ENCODE measurements at regions not wholly inside any gene's neighbourhood (a gene's known extent, or its start where the extent isn't known, plus 50 kb on each side); places are given as distances from the start of the nearest gene placed in this dataset.

- DNase-seq = no peak
Measured at GRCh38 chr10:91149550-91149949, 70.9 kb upstream of the PCGF5 start.

- DNase-seq = no peak
Measured at GRCh38 chr10:91150631-91151030, 69.8 kb upstream of the PCGF5 start.

- DNase-seq = no peak
Measured at GRCh38 chr10:91153508-91153907, 67.0 kb upstream of the PCGF5 start.

GRCh38 chr10:91154842-91155241, 65.6 kb upstream of the PCGF5 start:
- no peak for DNase-seq

- DNase-seq = no peak
Measured at GRCh38 chr10:91156196-91156595, 64.3 kb upstream of the PCGF5 start.

GRCh38 chr10:91159254-91159783, 61.1 kb upstream of the PCGF5 start:
- DNase-seq = no peak

GRCh38 chr10:91162050-91162494, 58.4 kb upstream of the PCGF5 start:
- peak; percentile 25 for DNase-seq

GRCh38 chr10:91162495-91163268, 57.8 kb upstream of the PCGF5 start:
- DNase-seq = peak; percentile 87

- peak; percentile 88 for DNase-seq
Measured at GRCh38 chr10:91163269-91163868, 57.1 kb upstream of the PCGF5 start.

- DNase-seq = peak; percentile 74
Measured at GRCh38 chr10:91163869-91164474, 56.5 kb upstream of the PCGF5 start.

- DNase-seq = peak; percentile 7
Measured at GRCh38 chr10:91164520-91165065, 55.9 kb upstream of the PCGF5 start.

- DNase-seq = no peak
Measured at GRCh38 chr10:91167406-91167805, 53.1 kb upstream of the PCGF5 start.

GRCh38 chr10:91170418-91170817, 50.0 kb upstream of the PCGF5 start:
- no peak for DNase-seq

All from CD4-positive, alpha-beta T cell treated with Interleukin-12 subunit alpha and Interleukin-12 subunit beta, for 1 hour (primary cell).